GM19025 (cell line): ENCODE measurements at regions not wholly inside any gene's neighbourhood (a gene's known extent, or its start where the extent isn't known, plus 50 kb on each side); places are given as distances from the start of the nearest gene placed in this dataset.

ENCODE experiments used
- ATAC-seq: cut with Tn5 transposase; IDR thresholded peaks from one replicate; pipeline ENCODE4 v1.9.1; 2021; ENCODE audit warnings: mild to moderate bottlenecking, low read depth, moderate library complexity; ENCODE audit not compliant: unreplicated experiment

- ATAC-seq, result no peak
These were observed 194.6 kb upstream of the ARID1B start for GRCh38 chr6:156582509-156582992.

- no peak for ATAC-seq
These were observed 197.6 kb upstream of the ARID1B start for GRCh38 chr6:156579564-156579963.

- no peak for ATAC-seq
These were observed 199.4 kb upstream of the ARID1B start for GRCh38 chr6:156577749-156578148.

GRCh38 chr6:156575361-156575760 lies 201.8 kb upstream of the ARID1B start:
- no peak for ATAC-seq

GRCh38 chr6:156564807-156565149 lies 212.4 kb upstream of the ARID1B start:
- ATAC-seq, result no peak

- ATAC-seq, result peak; percentile 95
These were observed 212.9 kb upstream of the ARID1B start for GRCh38 chr6:156564127-156564806.

- no peak for ATAC-seq
These were observed 213.5 kb upstream of the ARID1B start for GRCh38 chr6:156563714-156564113.

GRCh38 chr6:156562636-156563035 lies 214.5 kb upstream of the ARID1B start:
- ATAC-seq, result no peak

- ATAC-seq, result no peak
These were observed 215.2 kb upstream of the ARID1B start for GRCh38 chr6:156562019-156562418.

GRCh38 chr6:156560476-156560875 lies 216.7 kb upstream of the ARID1B start:
- ATAC-seq, result no peak

- ATAC-seq, result no peak
These were observed 218.0 kb upstream of the ARID1B start for GRCh38 chr6:156559162-156559690.

GRCh38 chr6:156557911-156558259 lies 219.3 kb upstream of the ARID1B start:
- ATAC-seq, result no peak

- ATAC-seq, result no peak
These were observed 219.8 kb upstream of the ARID1B start for GRCh38 chr6:156557251-156557910.

GRCh38 chr6:156556811-156557210 lies 220.4 kb upstream of the ARID1B start:
- ATAC-seq, result no peak

GRCh38 chr6:156555116-156555515 lies 222.1 kb upstream of the ARID1B start:
- ATAC-seq, result no peak

- no peak for ATAC-seq
These were observed 223.0 kb upstream of the ARID1B start for GRCh38 chr6:156554160-156554559.

- ATAC-seq, result no peak
These were observed 224.3 kb upstream of the ARID1B start for GRCh38 chr6:156552849-156553248.

- ATAC-seq, result no peak
These were observed 226.2 kb upstream of the ARID1B start for GRCh38 chr6:156550949-156551348.

- no peak for ATAC-seq
These were observed 231.2 kb upstream of the ARID1B start for GRCh38 chr6:156545931-156546330.

GRCh38 chr6:156545021-156545420 lies 232.2 kb upstream of the ARID1B start:
- ATAC-seq, result no peak

- ATAC-seq, result no peak
These were observed 233.1 kb upstream of the ARID1B start for GRCh38 chr6:156544046-156544445.

GRCh38 chr6:156543431-156543830 lies 233.7 kb upstream of the ARID1B start:
- no peak for ATAC-seq
